ENCODE measurements at regions not wholly inside any gene's neighbourhood (a gene's known extent, or its start where the extent isn't known, plus 50 kb on each side); places are given as distances from the start of the nearest gene placed in this dataset.
"Not testable (repeated sequence)": the region's sequence is repeated elsewhere in the genome, so short reads cannot be mapped to it uniquely, and the experiment has no call there.

DNA sequence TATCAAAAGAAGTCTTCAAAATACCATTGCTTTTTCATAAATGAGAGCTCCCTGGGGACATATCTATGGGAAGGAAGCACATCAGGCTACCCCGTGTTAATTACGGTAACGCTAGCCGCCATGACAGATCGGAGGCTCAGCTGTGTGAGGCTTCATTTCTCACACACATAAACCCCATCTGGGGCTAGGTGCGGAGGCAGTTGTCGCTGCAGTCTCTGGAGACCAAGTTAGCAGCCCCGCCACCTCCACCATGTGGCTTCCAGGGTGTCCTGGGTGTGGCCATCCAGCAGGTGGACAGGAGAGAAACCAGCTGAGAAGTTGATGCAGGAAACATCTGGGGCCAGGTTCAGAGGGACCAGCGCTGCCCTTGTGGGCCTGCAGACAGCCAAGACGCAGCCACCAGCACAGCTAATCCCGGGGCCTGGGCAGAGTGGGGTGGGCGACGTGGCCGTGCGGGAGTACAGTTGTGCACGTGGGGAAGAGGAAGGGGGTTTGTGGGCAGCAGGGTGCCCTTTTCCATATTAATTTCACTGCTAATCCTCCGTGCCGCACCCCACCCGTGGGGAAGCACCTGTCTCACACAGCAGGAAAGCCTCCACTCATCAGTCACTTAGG lies 426.5 kb downstream of the IRX1 start:
- no peak for DNase-seq

DNA sequence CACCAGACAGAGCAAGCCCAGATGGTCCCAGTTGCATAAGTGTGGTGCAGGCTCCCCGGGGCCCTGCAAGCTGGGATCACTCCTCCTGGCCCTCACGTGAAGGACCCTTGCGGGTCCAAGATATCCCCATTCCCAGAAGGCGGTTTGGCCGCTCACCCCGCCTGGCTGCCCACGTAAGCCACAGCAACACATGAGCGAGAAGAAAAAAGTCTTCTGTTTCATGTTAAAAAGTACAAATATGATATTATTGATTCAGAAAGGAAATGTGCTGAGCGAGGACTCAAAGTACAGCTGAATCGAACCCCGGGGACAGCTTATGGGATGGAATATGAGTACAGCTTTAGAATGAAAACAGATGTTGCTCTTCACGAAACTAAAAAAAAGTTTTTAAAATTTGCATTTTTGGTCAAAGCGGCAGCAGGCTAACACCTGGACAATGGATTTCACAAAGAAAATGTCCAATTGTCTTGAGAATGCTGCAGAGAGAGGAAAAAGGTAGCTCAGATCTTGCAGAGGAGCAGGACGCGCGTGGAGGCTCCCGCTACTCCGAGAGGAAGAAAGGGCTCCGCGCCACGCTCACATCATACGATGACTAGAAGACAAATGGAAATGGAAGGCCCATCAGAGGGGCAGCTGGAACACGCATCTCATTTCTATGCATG lies 427.6 kb downstream of the IRX1 start:
- DNase-seq = no peak

DNA sequence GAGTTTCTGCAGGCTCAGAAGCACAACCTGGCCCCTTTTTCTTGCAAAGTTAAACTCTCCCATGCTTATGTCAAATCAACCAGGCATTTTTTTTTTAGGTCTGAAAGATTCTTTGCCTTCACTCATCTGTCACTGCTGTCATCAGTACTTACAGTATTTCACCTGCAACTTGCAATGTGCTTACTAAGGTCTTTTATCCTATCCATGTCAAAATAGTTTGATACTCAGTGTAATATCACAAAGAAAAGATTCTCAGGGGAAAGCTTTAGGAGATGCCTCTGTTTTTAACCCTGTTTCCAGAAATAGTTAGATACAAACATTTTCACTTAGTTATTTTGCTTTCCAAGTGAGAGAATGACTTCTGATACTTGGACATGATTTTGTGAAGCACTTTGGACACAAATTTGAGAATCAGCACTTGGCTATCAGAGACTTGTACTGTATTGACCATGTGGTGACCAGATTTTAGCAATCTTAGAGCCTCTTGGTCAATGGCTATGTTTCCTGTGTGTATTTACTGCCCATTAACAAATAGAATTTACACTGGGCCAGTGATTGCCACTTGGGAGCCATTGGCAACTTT lies 428.2 kb downstream of the IRX1 start:
- no peak for DNase-seq

DNA sequence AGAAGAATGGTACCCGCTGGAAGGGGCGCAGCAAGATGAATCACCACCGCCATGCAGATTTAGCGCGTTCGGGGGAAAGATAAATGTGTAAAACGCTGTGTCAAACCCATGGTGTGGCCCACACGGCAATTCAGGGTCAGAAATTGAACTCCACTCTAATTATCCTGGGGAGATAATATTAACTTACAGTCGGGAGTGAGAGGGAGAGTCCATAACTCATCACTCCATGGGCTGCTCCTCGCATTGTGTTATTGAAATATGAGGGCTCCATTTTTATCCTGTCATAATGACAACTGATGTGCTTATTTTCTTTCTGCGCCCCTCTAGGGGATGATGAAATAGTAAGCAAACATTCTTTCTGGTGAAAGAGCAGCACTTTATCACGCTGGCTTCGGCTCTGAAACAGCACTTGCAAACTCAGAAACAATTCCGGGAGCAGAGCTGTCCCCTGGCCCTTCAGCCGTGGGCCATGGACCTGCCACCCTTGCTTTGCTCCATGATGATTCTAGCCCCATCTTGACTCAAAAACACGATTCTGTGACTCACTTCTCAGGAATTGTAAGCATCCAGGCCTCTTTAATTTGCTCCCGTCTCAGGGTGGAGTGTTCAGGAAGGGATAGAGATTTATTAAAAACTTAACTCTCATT lies 431.6 kb downstream of the IRX1 start:
- no peak for DNase-seq

DNA sequence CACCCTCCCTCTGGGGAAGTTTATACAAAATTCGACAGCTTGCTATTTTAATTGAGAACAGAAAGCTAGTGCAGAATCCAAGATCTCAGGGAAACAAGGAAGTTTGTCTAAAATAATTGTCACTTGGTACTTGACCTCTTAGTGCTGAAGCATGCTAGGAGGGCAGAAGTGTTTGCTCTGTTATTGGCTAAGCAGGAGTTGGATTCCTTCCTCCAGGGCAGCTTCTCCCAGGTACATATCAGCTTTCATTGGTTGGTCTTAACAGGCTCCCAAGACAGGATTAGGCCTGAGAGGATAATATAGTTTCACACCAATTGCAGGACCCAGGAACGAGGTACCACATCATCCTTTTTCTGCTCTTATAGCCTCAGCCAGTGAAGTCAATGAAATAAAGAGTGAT lies 432.8 kb downstream of the IRX1 start:
- no peak for DNase-seq

DNA sequence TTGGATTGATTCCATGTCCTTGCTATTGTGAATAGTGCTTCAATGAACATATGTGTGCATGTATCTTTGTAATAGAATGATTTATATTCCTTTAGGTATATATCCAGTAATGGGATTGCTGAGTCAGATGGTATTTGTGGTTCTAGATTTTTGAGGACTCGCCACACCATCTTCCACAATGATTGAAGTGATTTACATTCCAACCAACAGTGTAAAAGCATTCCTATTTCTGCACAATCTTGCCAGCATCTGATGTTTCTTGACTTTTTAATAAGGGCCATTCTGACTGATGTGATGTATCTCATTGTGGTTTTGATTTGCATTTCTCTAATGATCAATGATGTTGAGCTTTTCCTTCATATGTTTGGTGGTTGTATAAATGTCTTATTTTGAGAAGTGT lies 437.9 kb downstream of the IRX1 start:
- DNase-seq = not testable (repeated sequence)

DNA sequence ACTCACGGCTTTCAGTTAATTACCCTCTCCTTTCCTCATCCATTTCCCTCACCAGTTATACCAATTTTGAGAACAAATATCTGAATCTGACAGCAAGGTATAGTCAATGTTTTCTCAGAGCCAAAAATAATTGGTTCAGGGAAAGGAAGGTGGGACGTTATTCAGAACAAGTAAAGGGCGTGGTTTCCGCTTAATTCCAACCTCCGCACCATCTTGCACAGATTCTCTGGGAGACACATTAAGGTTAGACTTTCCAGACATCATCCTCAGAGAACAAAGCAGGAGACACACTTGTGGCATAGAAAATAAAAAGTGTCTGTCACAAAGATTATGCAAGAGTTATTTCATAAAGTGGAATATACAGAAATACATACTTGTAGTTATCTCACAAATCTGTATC lies 441.2 kb downstream of the IRX1 start:
- DNase-seq = no peak

DNA sequence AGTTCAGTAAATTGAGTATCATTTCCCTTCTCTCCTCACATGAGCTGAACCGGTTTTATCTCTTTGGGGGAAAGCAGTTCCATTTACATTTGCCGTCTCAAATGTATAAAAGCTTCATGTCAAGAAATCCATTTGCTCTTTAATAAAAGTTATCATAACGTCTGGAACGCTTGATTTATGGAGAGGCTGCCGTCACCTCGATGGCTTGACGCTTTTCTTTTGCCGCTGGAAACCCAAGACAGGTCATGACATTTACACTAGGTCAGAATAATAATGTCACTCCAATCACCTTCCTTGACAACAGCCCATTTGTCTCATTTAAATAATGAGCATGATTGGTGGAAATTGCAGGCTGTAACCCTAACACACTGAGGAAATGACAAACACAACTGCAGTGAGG lies 443.4 kb downstream of the IRX1 start:
- DNase-seq = no peak

DNA sequence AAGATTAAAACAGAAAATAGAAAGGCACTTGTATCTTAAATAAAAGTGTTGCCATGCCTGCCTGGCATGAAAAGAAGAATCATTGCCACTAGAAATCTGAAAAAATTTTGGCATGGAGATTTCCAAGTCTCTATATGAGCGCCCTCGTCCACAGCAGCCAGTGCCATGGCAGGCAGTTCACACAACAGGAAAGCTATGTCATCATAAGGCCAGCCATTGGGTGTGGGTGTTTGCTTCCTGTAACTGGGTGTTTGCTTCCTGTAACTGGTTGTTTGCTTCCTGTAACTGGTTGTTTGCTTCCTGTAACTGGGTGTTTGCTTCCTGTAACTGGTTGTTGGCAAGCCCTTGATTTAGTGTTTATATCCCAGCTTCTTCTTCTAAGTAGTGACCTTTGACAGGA lies 446.7 kb downstream of the IRX1 start:
- no peak for DNase-seq

DNA sequence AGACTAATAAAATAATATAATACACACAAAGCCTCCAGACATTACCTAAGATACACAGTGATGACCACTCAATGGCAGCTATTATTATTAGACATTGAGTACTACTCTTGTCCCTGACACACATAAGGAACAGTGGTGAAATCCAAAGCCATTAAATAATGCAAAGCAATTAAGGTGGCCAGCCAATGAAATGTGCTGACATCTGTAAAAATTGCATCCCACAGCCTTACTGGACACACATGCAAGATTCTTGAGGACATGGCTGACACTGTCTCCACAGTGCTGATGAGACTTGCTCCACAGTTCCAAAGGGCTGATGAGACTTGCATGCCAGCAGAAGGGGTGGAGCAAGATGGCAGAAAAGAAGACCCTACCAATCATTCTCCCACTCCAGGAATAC lies 447.5 kb downstream of the IRX1 start:
- DNase-seq = no peak

DNA sequence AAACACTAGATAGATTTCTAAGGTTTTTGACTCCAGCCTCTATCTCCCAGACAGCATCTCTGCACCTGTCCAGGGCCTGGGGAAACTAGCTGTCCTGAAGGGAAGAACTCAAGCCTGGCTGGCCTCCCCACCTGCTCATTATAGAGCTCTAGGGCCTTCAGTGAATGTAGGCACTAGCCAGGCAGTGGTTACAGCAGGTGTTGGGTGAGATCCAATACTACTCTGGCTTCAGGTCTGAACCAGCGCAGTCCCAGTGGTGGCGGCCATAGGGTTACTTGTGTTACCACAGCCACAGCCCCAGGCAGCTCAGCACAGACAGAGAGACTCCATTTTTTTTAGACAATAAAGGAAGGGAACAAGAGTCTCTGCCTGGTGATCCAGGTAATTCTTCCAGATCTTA lies 449.2 kb downstream of the IRX1 start:
- DNase-seq = no peak

DNA sequence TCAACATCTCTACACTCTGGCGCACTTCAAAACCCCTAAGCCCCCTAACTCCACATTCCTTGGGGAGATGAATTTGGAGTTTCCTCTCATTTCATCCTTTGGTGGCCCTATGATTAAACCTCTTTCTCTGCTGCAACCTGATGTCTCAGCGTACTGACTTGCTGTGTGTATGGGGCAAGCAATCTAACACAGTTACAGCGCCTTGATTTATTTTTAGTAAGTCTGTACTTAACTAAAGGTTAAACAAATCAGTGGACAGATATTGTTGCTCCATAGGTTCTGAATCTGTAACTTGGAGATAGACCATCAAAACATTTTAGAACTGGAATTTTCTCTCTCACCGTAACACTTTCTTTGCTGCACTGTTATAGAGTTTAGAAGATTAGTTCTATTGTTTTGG lies 452.8 kb downstream of the IRX1 start:
- no peak for DNase-seq

DNA sequence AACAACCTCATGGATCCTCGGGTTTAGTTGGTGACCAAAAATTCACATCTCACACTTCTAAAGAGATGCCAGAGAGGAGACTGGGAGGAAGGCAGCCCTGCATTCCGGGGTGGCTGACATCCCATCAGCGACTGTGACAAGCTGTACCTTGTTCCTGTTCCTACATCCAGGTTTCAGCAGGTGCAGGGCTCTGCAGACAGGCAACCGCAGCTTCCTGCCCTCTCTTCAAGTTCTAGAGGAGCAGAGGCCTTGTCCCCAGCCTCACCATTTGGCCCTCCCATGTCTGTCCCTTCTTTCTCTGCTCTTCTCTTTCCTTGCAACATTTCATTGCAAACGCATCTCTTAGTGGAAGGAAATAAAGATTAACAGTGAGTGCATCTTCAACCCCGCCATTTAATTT lies 454.6 kb downstream of the IRX1 start:
- DNase-seq = no peak

DNA sequence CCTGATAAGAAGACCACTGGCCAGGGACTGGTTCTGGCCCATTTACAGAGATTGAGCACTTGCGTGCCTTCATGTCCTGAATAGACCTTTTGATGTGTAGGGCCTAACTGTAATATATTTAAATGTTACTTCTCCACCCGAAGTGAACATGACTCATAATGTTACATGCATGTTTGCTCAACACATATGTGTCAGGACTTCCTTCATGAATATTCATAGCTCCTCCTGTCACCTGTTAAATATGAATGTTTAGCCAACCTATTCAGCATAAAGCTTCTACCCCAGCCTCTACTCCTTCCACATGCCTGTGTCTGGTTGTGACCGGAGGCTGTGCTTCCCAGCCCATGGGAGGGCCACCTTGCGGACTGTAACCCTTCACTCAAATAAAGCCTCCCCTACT lies 457.5 kb downstream of the IRX1 start:
- DNase-seq = no peak

DNA sequence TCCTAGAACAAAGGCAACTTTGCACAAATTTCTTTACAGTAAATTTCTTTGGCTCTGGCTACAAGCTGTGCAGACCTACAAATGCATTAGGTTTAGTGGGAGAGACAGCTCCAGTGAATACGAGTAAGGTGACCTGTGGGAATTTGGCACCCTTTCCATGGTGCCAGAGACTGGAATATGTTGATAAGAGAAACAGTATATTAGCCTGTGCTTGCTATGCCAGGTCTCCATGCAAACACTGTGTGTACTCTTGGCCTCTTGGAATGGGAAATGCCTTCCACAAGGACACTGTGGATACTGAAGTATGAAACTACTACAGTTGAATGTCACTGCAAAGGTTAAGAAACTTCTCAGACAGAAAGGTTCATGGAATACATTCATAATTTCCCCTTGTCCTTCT lies 458.5 kb downstream of the IRX1 start:
- no peak for DNase-seq

DNA sequence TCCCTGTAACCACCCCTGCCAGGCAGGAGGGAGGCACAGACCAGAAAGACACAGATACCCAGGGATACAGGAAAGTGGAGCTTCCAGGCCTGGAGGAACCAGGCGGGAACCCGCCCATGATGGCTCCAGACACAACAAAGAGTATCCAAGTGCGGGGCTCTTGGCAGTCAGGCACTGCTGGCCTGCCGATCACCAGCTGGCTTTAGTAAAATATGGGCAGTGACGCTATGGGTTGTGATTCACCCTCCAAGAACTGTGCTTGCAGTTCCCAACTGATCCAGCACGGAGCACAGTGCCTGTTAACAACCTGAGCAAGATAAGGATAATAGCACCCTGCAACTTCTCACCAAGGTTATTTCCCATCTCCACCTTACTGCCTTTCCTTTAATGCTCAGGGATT lies 463.3 kb downstream of the IRX1 start:
- DNase-seq = no peak

DNA sequence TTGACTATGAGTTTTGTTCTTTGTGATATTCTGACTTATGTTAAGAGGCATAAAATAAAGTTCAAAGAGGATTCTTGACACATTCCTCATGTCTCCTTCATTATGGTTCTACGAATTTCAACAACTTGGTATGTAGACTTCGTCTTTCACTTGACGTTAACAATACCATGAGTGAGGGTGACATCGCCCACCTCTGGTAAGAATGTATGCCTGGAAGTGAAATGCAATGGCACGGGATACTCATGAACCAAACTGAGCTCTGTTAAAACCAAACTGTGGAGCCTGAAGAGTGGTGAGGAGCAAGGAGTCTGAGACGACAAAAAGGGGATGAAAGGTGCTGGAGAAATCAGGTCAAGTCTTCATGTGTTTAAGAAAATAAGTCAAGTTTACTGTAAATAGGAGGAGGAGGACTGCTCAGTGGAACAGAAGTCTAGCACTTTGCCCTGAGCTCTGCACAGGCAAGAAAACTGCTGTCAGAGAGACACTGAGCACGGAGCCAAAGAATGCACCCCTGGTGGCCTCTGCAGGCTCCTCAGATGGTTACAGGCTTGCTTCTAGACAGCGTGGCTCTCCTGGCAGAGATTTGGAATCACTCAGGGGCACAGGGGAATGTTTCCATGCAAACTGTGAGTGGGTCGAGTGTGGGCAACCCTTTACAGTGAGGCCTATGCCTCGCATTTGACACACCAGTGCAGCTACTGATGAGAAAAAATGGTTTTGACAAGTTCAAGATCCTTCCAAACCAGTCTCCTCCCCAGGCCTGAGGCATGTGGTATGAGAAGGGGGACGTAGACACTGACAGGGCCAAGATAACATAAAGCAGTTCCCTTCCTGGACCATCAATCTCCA lies 470.1 kb downstream of the IRX1 start:
- no peak for DNase-seq

DNA sequence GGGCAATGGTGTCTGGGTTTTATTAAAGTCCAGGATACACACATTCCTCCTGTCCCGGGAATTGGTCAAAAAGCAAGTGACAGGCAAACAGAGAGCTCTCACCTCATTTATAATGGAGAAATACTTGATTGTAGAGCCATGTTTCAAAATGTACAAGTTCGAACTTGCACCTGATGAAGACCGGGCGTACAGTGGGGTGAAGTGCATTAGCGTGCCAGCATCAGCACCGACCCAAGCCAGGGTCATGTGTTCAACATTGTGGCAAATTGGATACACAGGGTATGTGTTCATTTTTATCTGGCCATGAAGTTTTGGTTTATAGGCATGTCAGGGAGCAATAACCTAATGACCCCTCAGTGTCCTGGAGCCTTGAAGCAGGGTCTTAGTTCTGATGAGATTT lies 472.5 kb downstream of the IRX1 start:
- DNase-seq = no peak

DNA sequence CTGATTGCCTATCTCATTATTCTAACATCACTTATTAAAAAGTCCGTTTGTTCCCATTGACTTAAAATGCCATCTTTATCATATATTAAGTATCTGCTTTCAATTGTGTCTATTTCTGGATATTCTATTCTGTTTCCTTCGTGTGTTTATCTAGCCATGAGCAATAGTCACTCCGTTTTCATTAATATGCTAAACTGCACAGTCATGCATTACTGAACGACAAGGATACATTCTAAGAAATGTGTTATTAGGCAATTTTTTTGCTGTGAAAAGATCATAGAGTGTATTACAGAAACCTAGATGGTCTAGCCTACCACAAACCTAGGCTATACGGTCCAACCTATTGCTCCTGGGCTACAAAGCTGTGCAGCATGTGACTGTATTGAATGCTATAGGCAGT lies 482.9 kb downstream of the IRX1 start:
- DNase-seq = no peak

DNA sequence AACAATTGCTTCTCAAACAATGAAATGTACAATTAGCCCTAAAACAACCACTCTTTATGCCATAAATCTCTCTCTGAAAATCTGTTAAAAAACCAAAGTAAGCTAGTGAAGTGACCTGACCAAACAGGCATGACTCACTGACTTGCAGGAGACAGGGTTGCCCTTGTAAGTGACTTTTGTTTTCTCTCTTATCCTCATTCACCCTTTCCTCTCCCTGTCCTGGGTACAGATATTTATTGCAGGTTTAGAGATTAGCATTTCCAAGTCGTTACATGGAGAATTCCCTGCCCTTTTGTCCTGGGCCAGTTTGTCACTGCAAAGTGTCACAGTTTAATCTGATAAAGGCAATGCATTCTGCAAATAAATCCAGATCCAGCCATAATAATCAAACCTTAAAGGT lies 484.2 kb downstream of the IRX1 start:
- DNase-seq = no peak

DNA sequence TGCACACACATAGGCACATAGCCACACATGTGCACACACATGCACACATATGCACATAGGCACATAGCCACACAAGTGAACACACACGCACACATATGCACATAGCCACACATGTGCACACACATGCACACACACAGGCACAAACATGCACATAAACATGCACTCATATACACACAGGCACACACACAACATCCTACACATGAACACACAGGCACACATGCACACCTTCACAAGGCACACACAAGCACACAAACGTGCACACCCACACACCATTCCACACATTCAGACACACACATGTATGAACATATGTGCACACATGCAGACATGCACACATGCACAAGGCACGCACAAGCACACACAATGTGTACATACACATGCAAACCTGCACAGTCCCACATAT lies 484.7 kb downstream of the IRX1 start:
- no peak for DNase-seq

DNA sequence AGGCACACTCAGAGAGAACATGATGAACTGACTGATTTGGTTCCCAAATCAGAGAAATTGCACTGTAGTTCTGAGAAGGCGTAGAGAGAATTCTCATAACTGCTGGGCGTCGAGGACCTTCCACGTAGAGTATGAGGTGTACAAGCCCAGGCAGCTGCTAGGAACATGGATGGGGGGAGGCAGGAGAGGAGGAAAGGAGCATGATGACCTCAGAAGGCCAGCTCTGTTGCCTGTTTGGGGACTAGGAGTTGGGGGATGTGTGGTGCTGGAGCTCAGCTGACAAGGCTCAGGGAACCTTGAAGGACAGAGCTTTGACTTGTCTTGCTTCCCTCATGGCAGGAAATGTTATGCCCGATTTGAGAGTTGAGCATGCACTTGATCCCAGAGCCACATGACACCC lies 485.4 kb downstream of the IRX1 start:
- no peak for DNase-seq

DNA sequence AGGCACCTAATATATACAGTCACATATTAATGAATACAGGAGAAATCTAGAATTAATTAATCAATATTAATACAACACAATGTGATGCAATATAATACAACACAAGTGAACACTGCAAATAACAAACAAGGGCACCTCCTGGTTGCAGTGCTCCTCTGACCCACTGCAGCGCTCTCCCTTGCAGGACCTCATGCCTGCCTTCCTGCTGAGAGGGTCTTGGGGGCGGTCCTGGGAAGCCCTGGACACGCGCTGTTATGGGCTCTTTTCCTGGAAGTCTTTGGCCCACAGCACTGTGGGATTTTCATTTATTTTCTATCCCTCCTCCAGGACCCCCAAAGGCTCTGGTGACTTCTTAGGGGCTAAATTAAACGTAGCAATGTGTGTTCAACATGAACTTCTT lies 485.8 kb downstream of the IRX1 start:
- no peak for DNase-seq

Measured in NCI-H345 (cell line).